ENCODE measurements at regions not wholly inside any gene's neighbourhood (a gene's known extent, or its start where the extent isn't known, plus 50 kb on each side); places are given as distances from the start of the nearest gene placed in this dataset.

GRCh38 chr4:136583567-136583966 is 948.7 kb downstream of the PCDH18 start:
- FAIRE-seq, result no peak
- POLR2A ChIA-PET, result no interaction called here
- H3K9ac ChIP-seq (ENCODE audit: control insufficient read depth, insufficient read depth, low read length), result no peak overlapping the region
- BruUV-seq (replicated peaks), result no TSS peak
- H2AFZ ChIP-seq (ENCODE audit: control insufficient read depth, low read depth, low read length), result no peak overlapping the region
- no peak for ATAC-seq
- SMC1A ChIA-PET (ENCODE audit: uncharacterized antibody, unreplicated experiment), result interaction anchor here (0.6 to 1.0 kb wide), 2 partner anchors 16 to 94 kb away, joined by 3 read pairs; no protein-coding TSS in a partner anchor
- 28% methylated on average over 1 of the region's 1 CpG for WGBS (ENCODE audit: insufficient coverage, insufficient replicate concordance, low lambda C conversion rate, missing lambda C conversion rate)
- H3K9me3 ChIP-seq (replicated peaks; ENCODE audit: control insufficient read depth, insufficient read depth, low read length), result no peaks in the 10 kb centered on the region
- H3K4me2 ChIP-seq (ENCODE audit: control insufficient read depth, insufficient read depth), result no peak overlapping the region
- RAD21 ChIA-PET (ENCODE audit: unreplicated experiment), result no interaction called here
- DNase-seq (ENCODE audit: low read depth, low spot score), result no peak
- H3K4me3 ChIP-seq, result no peak overlapping the region
- TF ChIP-seq ZBED1 (IDR thresholded peaks at IDR 0.05; ENCODE audit: borderline replicate concordance) (no peak), YBX1 (IDR thresholded peaks at IDR 0.05) (no peak), MEF2B (IDR thresholded peaks at IDR 0.05; ENCODE audit: partially characterized antibody, poor library complexity, severe bottlenecking) (no peak), CREM (IDR thresholded peaks at IDR 0.05; ENCODE audit: low read depth) (no peak), RFX5 (IDR thresholded peaks at IDR 0.05; ENCODE audit: low read depth, low read length) (no peak), STAT3 (IDR thresholded peaks at IDR 0.05; ENCODE audit: low read depth, low read length) (no peak), BCL11A (IDR thresholded peaks at IDR 0.05; ENCODE audit: low read depth, low read length) (no peak)
- no peaks in the 10 kb centered on the region for H3K36me3 ChIP-seq (ENCODE audit: control insufficient read depth in 2 of 2, insufficient read depth in 2 of 2, low read length in 1 of 2)
- H3K79me2 ChIP-seq (ENCODE audit: control insufficient read depth, insufficient read depth, low read length), result no peaks in the 10 kb centered on the region
- no peaks in the 10 kb centered on the region for H3K27me3 ChIP-seq (replicated peaks in 1 of 2; ENCODE audit: control insufficient read depth in 2 of 2, insufficient read depth in 2 of 2, low read length in 1 of 2)
- intact Hi-C loops (cut with micrococcal nuclease; ENCODE audit: unreplicated experiment) (no loop called here), in situ Hi-C loops (cut with MboI) (no loop called here)
- H3K4me1 ChIP-seq (ENCODE audit: control insufficient read depth, insufficient read depth, low read length), result no peaks in the 10 kb centered on the region
- H4K20me1 ChIP-seq (ENCODE audit: control insufficient read depth, insufficient read depth), result no peaks in the 10 kb centered on the region
- no peak overlapping the region for H3K27ac ChIP-seq (ENCODE audit: control insufficient read depth, insufficient read depth)
- CTCF ChIA-PET, result no interaction called here

- in situ Hi-C loops (cut with MboI) (no loop called here), intact Hi-C loops (cut with micrococcal nuclease; ENCODE audit: unreplicated experiment) (no loop called here)
- ChIA-PET POLR2A (no interaction called here), SMC1A (ENCODE audit: uncharacterized antibody, unreplicated experiment) (interaction anchor here (1.0 kb wide), 1 partner anchor 70 kb away, joined by 4 read pairs; no protein-coding TSS in a partner anchor), CTCF (no interaction called here), RAD21 (ENCODE audit: unreplicated experiment) (no interaction called here)
- BruUV-seq (replicated peaks), result no TSS peak
- Histone ChIP-seq H3K36me3 (ENCODE audit: control insufficient read depth in 2 of 2, insufficient read depth in 2 of 2, low read length in 1 of 2) (no peaks in the 10 kb centered on the region), H3K9me3 (replicated peaks; ENCODE audit: control insufficient read depth, insufficient read depth, low read length) (no peaks in the 10 kb centered on the region), H3K4me2 (ENCODE audit: control insufficient read depth, insufficient read depth) (no peak overlapping the region), H3K9ac (ENCODE audit: control insufficient read depth, insufficient read depth, low read length) (no peak overlapping the region), H2AFZ (ENCODE audit: control insufficient read depth, low read depth, low read length) (no peak overlapping the region), H3K79me2 (ENCODE audit: control insufficient read depth, insufficient read depth, low read length) (no peaks in the 10 kb centered on the region), H3K4me3 (no peak overlapping the region), H3K27ac (ENCODE audit: control insufficient read depth, insufficient read depth) (no peak overlapping the region), H3K27me3 (replicated peaks in 1 of 2; ENCODE audit: control insufficient read depth in 2 of 2, insufficient read depth in 2 of 2, low read length in 1 of 2) (no peaks in the 10 kb centered on the region), H3K4me1 (ENCODE audit: control insufficient read depth, insufficient read depth, low read length) (no peaks in the 10 kb centered on the region), H4K20me1 (ENCODE audit: control insufficient read depth, insufficient read depth) (no peaks in the 10 kb centered on the region)
- FAIRE-seq, result no peak
- peak; percentile 58 for ATAC-seq
- no peak for DNase-seq (ENCODE audit: low read depth, low spot score)
- no peak for TF ChIP-seq USF2 (IDR thresholded peaks at IDR 0.05; ENCODE audit: borderline replicate concordance, low read depth, low read length)
- no peak for TF ChIP-seq ZNF274 (IDR thresholded peaks at IDR 0.05; ENCODE audit: insufficient read depth, insufficient read length)
- TF ChIP-seq ESRRA (IDR thresholded peaks at IDR 0.05; ENCODE audit: low read length), result no peak
- no peak for TF ChIP-seq NFXL1 (IDR thresholded peaks at IDR 0.05; ENCODE audit: borderline replicate concordance)
- no peak for TF ChIP-seq STAT3 (IDR thresholded peaks at IDR 0.05; ENCODE audit: low read depth, low read length)
- TF ChIP-seq SMAD5 (IDR thresholded peaks at IDR 0.05; ENCODE audit: low read depth), result no peak
- TF ChIP-seq BACH1 (IDR thresholded peaks at IDR 0.05; ENCODE audit: borderline replicate concordance), result no peak
- no peak for TF ChIP-seq MYB (IDR thresholded peaks at IDR 0.05; ENCODE audit: borderline replicate concordance, low read depth, low read length)
- no peak for TF ChIP-seq SIX5 (IDR thresholded peaks at IDR 0.05; ENCODE audit: low read depth, low read length, severe bottlenecking)
- TF ChIP-seq ZBTB33 (IDR thresholded peaks at IDR 0.05), result no peak
- TF ChIP-seq ASH2L (IDR thresholded peaks at IDR 0.05; ENCODE audit: borderline replicate concordance, low read depth), result no peak
- no peak for TF ChIP-seq SIN3A (IDR thresholded peaks at IDR 0.05; ENCODE audit: low read depth, low read length)
- no peak for TF ChIP-seq TARDBP (IDR thresholded peaks at IDR 0.05; ENCODE audit: borderline replicate concordance)
- no peak for TF ChIP-seq POU2F2 (IDR thresholded peaks at IDR 0.05; ENCODE audit: borderline replicate concordance, low read depth, low read length)
Observed at GRCh38 chr4:136581119-136581518, 951.2 kb downstream of the PCDH18 start.
